HG03354 (cell line): ENCODE measurements at regions not wholly inside any gene's neighbourhood (a gene's known extent, or its start where the extent isn't known, plus 50 kb on each side); places are given as distances from the start of the nearest gene placed in this dataset.
A peak's percentile ranks its signal among the peaks of the same experiment; 100 is the strongest.
"Not testable (repeated sequence)": the region's sequence is repeated elsewhere in the genome, so short reads cannot be mapped to it uniquely, and the experiment has no call there.

Experiments used
- ATAC-seq: cut with Tn5 transposase; IDR thresholded peaks from one replicate; pipeline ENCODE4 v1.9.1; 2021; ENCODE audit warnings: mild to moderate bottlenecking; ENCODE audit not compliant: unreplicated experiment, poor library complexity, severe bottlenecking

- ATAC-seq = no peak
Observed at GRCh38 chr15:75100679-75101078, 77.3 kb downstream of the PPCDC start.

- ATAC-seq = peak; percentile 59
Observed at GRCh38 chr15:75104804-75105557, 81.6 kb downstream of the PPCDC start.

GRCh38 chr15:75107516-75107907, 84.1 kb downstream of the PPCDC start:
- no peak for ATAC-seq

DNA sequence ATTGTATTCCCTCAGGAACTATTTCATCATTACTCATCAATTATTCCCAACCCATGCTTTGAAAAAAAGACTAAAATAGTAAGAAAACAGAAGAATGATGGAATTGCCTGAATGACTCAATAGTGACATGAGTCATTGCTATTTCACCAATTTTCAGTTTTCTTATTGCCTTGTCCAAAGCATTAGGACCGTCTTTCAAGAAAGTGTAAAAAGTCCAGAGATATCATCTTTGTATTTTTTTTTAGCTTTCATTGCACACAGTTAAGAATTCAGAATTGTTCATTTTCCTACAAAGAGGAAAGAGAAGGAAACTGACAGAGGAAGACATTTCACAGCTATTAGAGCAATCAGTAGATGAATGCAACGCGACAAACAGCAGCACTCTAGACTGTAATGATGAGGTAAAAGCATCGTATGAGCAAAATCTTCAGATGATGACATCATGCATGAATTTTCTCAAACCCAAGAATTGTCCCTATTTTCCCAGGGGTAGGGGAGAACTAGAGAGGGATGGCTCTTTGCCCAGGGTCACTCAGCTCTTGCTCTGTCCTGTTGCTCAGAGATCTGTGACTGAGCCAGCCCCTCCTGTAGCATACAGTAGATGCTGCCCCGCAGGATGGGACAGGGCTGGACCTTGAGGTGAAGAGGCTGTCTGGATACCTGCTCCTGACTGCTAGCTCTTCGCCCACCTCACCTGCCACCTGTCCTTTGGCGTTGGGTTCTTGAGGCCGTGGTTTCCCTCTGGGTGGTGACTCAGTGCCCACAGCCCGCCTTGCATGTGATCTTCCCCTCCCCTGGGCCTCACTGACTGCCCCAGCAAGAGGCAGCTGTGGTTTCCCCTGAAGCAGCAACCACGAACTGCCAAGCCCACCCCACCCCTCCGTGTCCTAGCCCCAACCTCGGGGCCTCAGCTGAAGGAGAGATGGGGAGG, 84.8 kb downstream of the PPCDC start:
- peak; percentile 40 for ATAC-seq

DNA sequence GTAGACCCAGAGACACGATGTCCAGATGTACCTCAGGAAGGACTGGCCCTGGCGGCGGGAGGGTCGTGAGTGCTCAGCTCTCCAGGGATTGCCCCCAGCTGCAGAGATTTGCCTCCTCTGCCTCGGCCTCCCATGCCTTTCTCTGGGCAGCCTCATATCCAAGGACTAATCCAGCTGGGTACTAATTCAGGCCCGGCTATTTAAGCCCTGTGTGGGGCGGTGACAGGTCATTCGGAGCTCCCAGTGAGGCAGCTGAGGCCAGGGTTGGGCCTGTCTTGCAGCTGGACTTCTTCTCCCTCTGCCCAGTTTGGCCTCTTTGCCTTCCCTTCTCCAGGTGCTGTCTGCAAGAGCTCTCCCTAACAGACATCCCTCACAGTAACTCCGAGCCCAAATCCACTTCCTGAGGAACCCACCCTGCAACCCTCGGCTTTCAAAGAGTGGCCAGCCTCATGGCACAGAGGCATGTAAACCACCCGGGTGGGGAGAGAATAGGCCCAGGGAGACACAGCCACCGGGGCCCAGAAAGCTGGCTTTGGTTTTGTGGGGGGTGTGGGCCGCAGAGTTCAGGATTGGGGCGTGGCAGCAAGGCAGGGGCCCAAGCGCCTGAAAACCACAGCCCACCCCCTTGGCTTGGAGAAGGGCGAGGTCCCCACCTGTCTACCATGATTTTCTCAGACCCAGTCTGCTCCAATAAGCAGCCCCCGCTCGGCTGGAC, 85.8 kb downstream of the PPCDC start:
- no peak for ATAC-seq

DNA sequence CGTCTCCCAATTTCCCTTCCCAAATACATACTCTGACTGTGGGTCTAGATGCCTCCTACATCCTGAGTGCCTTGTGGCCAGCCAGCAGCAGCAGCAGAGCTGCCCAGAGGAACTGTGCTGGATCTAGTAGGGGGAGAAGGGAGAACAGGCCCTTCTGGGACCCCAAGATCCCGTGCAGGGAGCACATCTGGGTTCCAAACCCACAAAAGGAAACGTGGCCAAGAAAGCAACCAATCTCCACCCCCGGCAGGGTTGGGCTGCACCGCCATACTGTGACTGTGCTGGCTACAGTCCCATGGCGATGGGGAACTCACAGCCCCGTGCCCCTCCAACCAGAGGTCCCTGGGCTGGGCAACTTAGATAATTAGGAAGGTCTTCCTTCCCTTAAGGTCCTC, 86.3 kb downstream of the PPCDC start:
- ATAC-seq = no peak

DNA sequence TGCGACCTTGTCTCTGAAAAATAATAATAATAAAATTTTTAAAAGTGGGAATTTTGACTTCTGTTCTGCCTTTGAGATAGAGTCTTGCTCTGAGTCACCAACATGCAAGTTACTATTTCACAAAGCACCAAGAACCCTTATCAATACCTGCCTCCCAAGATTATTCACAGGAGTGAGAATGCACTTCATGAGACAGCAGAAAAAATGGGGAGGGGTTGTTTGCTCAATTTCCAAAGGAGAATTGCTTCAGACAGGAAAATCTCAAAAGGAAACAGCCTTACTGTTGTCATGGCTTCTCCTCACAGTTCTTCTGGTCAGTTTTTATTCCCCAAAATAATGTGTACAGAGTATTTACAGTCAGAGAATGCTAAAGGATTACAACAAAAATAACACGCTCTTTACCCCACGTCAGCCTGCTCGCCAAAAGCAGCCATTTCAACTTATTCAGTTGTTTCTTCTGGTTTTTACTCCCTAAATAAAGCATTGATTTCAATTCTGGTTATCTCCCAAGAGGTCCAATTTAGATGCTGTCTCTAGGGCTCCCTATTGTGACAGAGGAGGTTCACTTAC, 89.0 kb downstream of the PPCDC start:
- no peak for ATAC-seq

- ATAC-seq = peak; percentile 55
Observed at GRCh38 chr15:75112848-75113492, 88.7 kb upstream of the C15orf39 start.

DNA sequence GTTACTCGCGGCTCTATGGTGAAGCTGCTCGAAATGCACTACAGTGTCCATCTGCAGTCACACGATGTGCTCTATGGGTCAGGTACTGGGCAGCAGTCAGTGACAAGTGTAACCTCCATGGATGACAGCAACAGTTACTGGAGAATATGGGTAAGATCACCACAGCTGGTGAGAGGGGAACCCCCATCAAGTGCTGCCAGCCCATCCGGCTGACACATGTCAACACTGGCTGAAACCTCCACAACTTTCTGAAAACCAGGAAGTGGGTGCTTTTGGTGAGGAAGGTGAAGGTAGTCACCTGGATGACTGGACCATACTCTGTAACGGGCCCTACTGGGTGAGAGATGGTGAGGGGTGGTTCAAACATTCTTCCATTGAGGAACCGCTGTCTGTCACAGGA, 87.4 kb upstream of the C15orf39 start:
- ATAC-seq = no peak

- ATAC-seq = no peak
Observed at GRCh38 chr15:75114796-75115195, 86.9 kb upstream of the C15orf39 start.

- ATAC-seq = not testable (repeated sequence)
Observed at GRCh38 chr15:75115411-75115913, 86.2 kb upstream of the C15orf39 start.

- ATAC-seq = not testable (repeated sequence)
Observed at GRCh38 chr15:75116143-75116542, 85.5 kb upstream of the C15orf39 start.

DNA sequence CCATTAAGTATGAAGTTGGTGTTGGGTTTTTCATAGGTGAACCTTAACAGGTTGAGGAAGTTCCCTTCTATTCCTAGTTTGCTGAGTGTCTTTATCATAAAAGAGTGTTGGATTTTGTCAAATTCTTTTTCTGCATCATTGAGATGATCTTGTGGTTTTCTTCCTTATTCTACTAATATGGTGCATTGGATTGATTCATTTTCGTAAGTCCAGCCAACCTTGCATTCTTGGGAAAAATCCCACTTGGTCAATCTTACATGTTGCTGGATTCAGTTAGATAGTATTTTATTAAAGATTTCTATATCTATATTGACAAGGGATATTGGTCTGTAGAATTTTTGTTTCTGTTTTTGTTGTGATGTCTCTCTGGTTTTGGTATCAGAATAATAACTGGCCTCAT, 83.7 kb upstream of the C15orf39 start:
- ATAC-seq = no peak

DNA sequence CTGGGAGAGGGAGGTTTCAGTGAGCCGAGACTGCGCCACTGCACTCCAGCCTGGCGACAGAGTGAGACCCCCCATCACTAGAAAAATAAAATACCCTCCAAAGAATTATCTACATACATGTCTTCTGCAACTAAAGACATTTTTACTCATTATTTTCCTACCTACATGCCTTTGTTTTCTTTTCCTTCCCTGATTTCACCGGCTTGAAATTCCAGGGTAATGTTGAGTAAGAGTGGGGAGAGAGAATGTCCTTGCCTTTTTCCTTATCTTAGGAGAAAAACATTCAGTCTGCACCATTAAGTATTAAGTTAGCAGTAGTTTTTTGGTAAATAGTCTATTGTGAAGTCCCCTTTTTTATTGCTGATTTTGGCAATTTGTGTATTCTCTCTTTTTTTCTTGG, 82.4 kb upstream of the C15orf39 start:
- ATAC-seq = not testable (repeated sequence)

GRCh38 chr15:75121491-75121890, 80.2 kb upstream of the C15orf39 start:
- no peak for ATAC-seq

DNA sequence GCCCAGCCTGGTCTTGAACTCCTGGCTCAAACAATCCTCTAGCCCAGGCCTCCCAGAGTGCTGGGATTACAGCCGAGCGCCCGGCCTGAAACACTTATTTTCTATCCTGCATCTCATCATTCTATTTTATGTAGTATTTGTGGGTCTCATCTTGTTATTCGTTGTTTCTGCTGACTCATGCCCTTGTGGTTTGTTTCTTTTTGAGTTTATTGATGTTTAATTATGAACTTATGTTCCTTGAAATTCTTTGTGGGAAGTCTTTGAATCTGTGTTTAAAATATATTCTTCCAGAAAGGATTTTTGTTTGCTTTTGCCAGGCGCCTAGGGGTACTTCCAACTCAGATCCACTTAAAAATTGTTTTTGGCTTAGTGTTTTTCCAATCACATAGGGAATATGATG, 78.3 kb upstream of the C15orf39 start:
- no peak for ATAC-seq

DNA sequence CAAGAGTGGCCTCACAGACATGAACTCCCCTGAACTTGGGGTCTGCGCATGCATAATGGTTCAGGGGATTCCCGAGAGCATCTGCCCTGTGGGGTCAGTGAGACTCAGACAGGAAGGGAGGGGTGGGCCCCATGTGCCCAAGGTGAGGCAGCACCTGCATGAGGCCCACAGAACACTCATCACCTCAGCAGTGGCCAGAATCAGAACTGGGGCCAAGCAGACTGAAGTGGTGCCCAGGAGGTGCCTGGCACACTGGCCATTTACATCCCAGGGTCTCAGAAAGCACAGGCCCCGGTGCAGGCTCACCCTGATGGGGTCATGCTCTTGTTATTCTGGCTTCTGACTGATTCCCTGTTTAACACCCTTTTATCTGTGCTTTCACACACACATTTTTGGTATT, 77.4 kb upstream of the C15orf39 start:
- ATAC-seq = not testable (repeated sequence)

DNA sequence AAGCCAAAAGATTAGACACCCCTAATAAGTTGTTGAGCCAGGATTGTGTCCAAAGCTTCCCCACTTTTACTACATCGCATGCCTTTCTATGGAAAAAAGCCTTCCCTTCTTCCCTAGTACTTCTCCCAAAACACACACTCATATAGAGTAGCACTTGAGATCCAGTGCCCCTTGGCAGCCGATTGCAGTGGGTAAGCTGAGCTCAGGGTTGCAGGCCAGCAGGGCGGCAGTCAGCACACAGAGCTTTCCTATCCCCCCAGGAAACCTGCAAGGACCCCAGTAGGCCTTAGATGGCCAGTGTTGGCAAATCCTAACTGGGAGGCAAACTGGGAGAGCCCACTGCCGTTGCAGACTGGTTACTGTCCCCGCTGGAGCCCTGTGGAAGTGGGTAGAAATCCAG, 75.7 kb upstream of the C15orf39 start:
- no peak for ATAC-seq

DNA sequence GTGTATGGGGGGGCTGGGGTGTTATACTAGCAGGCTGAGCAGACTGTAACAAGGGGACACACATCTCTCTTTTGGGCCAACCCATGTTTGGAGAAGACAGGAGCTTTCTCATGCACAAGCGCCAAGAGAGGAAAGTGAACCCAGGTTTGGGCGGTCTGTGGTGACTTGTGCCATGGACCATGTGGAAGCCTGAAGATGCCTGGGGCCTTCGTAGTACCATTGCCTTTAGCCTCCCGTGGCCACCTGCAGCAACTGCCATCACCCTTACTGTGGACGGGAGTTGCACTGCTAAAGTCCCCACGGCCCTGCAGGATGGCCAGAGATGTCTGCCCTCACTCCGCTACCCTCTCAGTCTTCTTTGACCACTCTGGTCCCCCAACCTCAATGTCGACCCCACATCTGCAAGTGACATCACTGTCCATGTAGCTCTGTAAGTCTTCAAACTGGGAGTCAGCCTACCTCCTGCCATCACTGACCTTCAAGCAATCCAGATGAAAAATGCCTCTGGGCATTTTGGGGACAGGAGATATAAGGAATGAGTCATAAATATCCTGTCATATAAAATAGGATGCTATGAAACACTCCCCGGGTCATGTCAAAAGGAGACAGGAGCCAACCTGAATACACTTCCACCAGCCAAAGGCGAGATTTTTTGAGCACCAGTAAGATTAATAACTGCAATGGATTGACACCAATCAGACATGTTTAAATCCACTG, 74.7 kb upstream of the C15orf39 start:
- no peak for ATAC-seq
